OCI-LY7 (cell line): ENCODE measurements at regions not wholly inside any gene's neighbourhood (a gene's known extent, or its start where the extent isn't known, plus 50 kb on each side); places are given as distances from the start of the nearest gene placed in this dataset.

Source experiments
- BruUV-seq: library from RNA; stranded (reverse); fragments of 400-500 nt; replicated peaks from 2 replicates; lab custom pipeline; 2021; lab: Mats Ljungman, UMichigan
- CTCF ChIA-PET: fragments of 300-600 bp; sonication (Branson Sonifier 250); formaldehyde crosslinking; loops from one replicate; lab custom pipeline; 2022; ENCODE audit warnings: antibody characterized with exemption; ENCODE audit not compliant: unreplicated experiment; lab: Charles Lee
- POLR2A ChIA-PET: fragments of 300-600 bp; sonication (Branson Sonifier 250); formaldehyde crosslinking; loops from one replicate; lab custom pipeline; 2022; ENCODE audit warnings: antibody characterized with exemption; lab: Charles Lee
- DNase-seq: peaks from one replicate; pipeline ENCODE4 v3.0.0-alpha.2; 2015; ENCODE audit warnings: low spot score
- H2AFZ ChIP-seq: fragments of 200-600 bp; sonication (generic), shearing (Covaris generic); 2 replicates; pipeline ENCODE4 v1.6.1; 2014; ENCODE audit warnings: mild to moderate bottlenecking, antibody characterized with exemption, low read length, moderate library complexity
- H3K27ac ChIP-seq: fragments of 200-600 bp; sonication (generic); 2 replicates; pipeline ENCODE4 v1.5.1; 2014; ENCODE audit warnings: mixed run types, low read depth, mild to moderate bottlenecking, moderate library complexity, low read length, inconsistent platforms; ENCODE audit not compliant: poor library complexity, severe bottlenecking
- H3K36me3 ChIP-seq: fragments of 200-600 bp; sonication (generic); 2 replicates; pipeline ENCODE4 v1.6.1; 2014; ENCODE audit warnings: mild to moderate bottlenecking, antibody characterized with exemption, low read length, moderate library complexity, mixed read lengths; ENCODE audit not compliant: insufficient read depth
- H3K4me1 ChIP-seq: fragments of 200-600 bp; sonication (generic); 2 replicates; pipeline ENCODE4 v1.5.1; 2014; ENCODE audit warnings: mild to moderate bottlenecking, low read length; ENCODE audit not compliant: insufficient read depth, poor library complexity, severe bottlenecking
- H3K4me2 ChIP-seq: fragments of 200-600 bp; sonication (generic); 2 replicates; pipeline ENCODE4 v1.6.1; 2014; ENCODE audit warnings: mild to moderate bottlenecking, low read length
- H3K4me3 ChIP-seq: fragments of 200-600 bp; sonication (generic); 2 replicates; pipeline ENCODE4 v1.5.1; 2014; ENCODE audit warnings: mild to moderate bottlenecking, low read depth, low read length; ENCODE audit not compliant: poor library complexity, severe bottlenecking
- H3K79me2 ChIP-seq: fragments of 200-600 bp; sonication (generic); 2 replicates; pipeline ENCODE4 v1.6.1; 2016; ENCODE audit warnings: low read depth, mild to moderate bottlenecking, low read length, moderate library complexity, mixed read lengths; ENCODE audit not compliant: insufficient read depth
- H3K9me2 ChIP-seq: fragments of 200-600 bp; sonication (generic); 2 replicates; pipeline ENCODE4 v1.6.1; 2016; ENCODE audit warnings: mild to moderate bottlenecking, low read length, mixed read lengths; ENCODE audit not compliant: insufficient read depth
- H3K9me3 ChIP-seq: fragments of 200-600 bp; sonication (generic); 2 replicates; pipeline ENCODE4 v1.6.1; 2014; ENCODE audit warnings: mild to moderate bottlenecking, mixed run types, low read length, mixed read lengths
- H4K20me1 ChIP-seq: fragments of 200-600 bp; sonication (generic); 2 replicates; pipeline ENCODE4 v1.6.1; 2014; ENCODE audit warnings: mild to moderate bottlenecking, antibody characterized with exemption, low read length, moderate library complexity, mixed read lengths; ENCODE audit not compliant: insufficient read depth
- CTCF ChIP-seq: fragments of 200-600 bp; sonication (generic); conservative IDR thresholded peaks from 2 replicates; pipeline ENCODE4 v1.5.1; 2014; ENCODE audit warnings: mild to moderate bottlenecking, antibody characterized with exemption, low read length, moderate library complexity, mixed read lengths
- EZH2phosphoT487 ChIP-seq: fragments of 200-600 bp; sonication (generic); IDR thresholded peaks from 2 replicates; pipeline ENCODE4 v1.6.1; 2018; ENCODE audit warnings: low read depth, borderline replicate concordance, mild to moderate bottlenecking, mixed run types, antibody characterized with exemption, low read length, moderate library complexity, mixed read lengths
- intact Hi-C: fragments of 100-400 bp; cut with micrococcal nuclease; formaldehyde crosslinking; loops from one replicate; pipeline ENCODE4 v1.10.0; 2022; ENCODE audit not compliant: unreplicated experiment

- BruUV-seq = no TSS peak
- ChIA-PET CTCF (no interaction called here), POLR2A (no interaction called here)
- Histone ChIP-seq H3K4me2 (no peak overlapping the region), H3K79me2 (no peaks in the 10 kb centered on the region), H4K20me1 (no peaks in the 10 kb centered on the region), H3K4me3 (no peak overlapping the region), H3K9me2 (no peaks in the 10 kb centered on the region), H3K4me1 (no peaks in the 10 kb centered on the region), H3K27ac (no peak overlapping the region), H3K36me3 (no peaks in the 10 kb centered on the region), H2AFZ (no peak overlapping the region), H3K9me3 (no peaks in the 10 kb centered on the region)
- TF ChIP-seq CTCF (no peak), EZH2phosphoT487 (no peak)
- intact Hi-C loops = no loop called here
- DNase-seq = no peak
These were observed 106.7 kb downstream of the RBFOX3 start for GRCh38 chr17:79504181-79504605.

- POLR2A ChIA-PET = no interaction called here
These were observed 107.6 kb downstream of the RBFOX3 start for GRCh38 chr17:79503126-79503839.

More at GRCh38 chr17:79503126-79503839, 107.6 kb downstream of the RBFOX3 start:
- Histone ChIP-seq H2AFZ (no peak overlapping the region), H3K9me3 (no peaks in the 10 kb centered on the region), H3K4me3 (no peak overlapping the region), H3K9me2 (no peaks in the 10 kb centered on the region), H3K79me2 (no peaks in the 10 kb centered on the region), H4K20me1 (no peaks in the 10 kb centered on the region), H3K4me2 (no peak overlapping the region), H3K27ac (no peak overlapping the region), H3K36me3 (no peaks in the 10 kb centered on the region), H3K4me1 (no peaks in the 10 kb centered on the region)
- no peak for TF ChIP-seq CTCF
- no peak for TF ChIP-seq EZH2phosphoT487
- no TSS peak for BruUV-seq
- DNase-seq = no peak
- intact Hi-C loops = no loop called here
- CTCF ChIA-PET = no interaction called here
